Transverse colon (tissue), 4 donors: ENCODE measurements at regions not wholly inside any gene's neighbourhood (a gene's known extent, or its start where the extent isn't known, plus 50 kb on each side); places are given as distances from the start of the nearest gene placed in this dataset.

Experiments used
- DNase-seq: peaks from one replicate; pipeline ENCODE4 v3.0.0-alpha.2; 2019
- H3K27ac ChIP-seq, 4 donors: fragments of 200-600 bp; sonication (generic); 2 replicates each; pipeline ENCODE4 v1.5.1; 2016 to 2018; ENCODE audit warnings: inconsistent platforms in 4 of 4
- H3K27me3 ChIP-seq: fragments of 200-600 bp; sonication (generic); 2 replicates; pipeline ENCODE4 v1.5.1; 2017; ENCODE audit warnings: inconsistent platforms
- H3K36me3 ChIP-seq, 4 donors: fragments of 200-600 bp; sonication (generic); 2 replicates each; pipeline ENCODE4 v1.5.1; 2017 to 2019; ENCODE audit warnings: inconsistent platforms in 4 of 4
- H3K4me1 ChIP-seq, 4 donors: fragments of 200-600 bp; sonication (generic); 2 replicates each; pipeline ENCODE4 v1.5.1; 2017 to 2020; ENCODE audit warnings: inconsistent platforms in 4 of 4
- H3K4me3 ChIP-seq, 4 donors: fragments of 200-600 bp; sonication (generic); 1 replicate in 1 of 4; 2 replicates in 3 of 4; pipeline versions ENCODE4 v1.5.1 to v1.6.1; 2017 to 2019; ENCODE audit warnings: inconsistent platforms in 4 of 4
- H3K9me3 ChIP-seq, 2 donors: fragments of 200-600 bp; sonication (generic); 2 replicates each; pipeline ENCODE4 v1.5.1; 2017 to 2019; ENCODE audit warnings: inconsistent platforms in 2 of 2
- EP300 ChIP-seq: sonication (generic); formaldehyde crosslinking; IDR thresholded peaks from one replicate; pipeline ENCODE4 v1.6.1; 2017; ENCODE audit warnings: antibody characterized with exemption, low read depth
- POLR2A ChIP-seq: fragments of 450-650 bp; IDR thresholded peaks from one replicate; pipeline ENCODE4 v1.6.1; 2016; ENCODE audit warnings: antibody characterized with exemption, mild to moderate bottlenecking, moderate library complexity
- POLR2AphosphoS5 ChIP-seq, 3 donors: sonication (generic); formaldehyde crosslinking; IDR thresholded peaks; one replicate each; pipeline ENCODE4 v1.6.1; 2016; ENCODE audit warnings: antibody characterized with exemption in 3 of 3
- WGBS, 2 donors: methylation state at CpG; one replicate each; pipeline ENCODE4 v1.1.5; 2018; ENCODE audit warnings: low coverage in 1 of 2; 5-methylcytosine and 5-hydroxymethylcytosine counted together
- in situ Hi-C, 4 donors: fragments of 200-750 bp; cut with MboI; loops; one replicate each; pipeline versions ENCODE4 v1.15.0 to v1.15.1; 2017; ENCODE audit warnings: low sequenced_read_pairs in 3 of 4, low pct_ligation_motif_present in 1 of 4, low pct_unique_long_range_greater_than_20kb in 1 of 4
- intact Hi-C: fragments of 100-400 bp; cut with DNase I; formaldehyde crosslinking; loops from one replicate; pipeline ENCODE4 v1.15.1; 2023; ENCODE audit warnings: low total_unique reads
- TF ChIP-seq, protein P1 (sequence below), 5 experiments: fragments of 200-600 bp in 3 of 5; fragments of 450-650 bp in 2 of 5; sonication (generic) in 3 of 5; IDR thresholded peaks; 1 replicate in 2 of 5; 2 replicates in 3 of 5; pipeline ENCODE4 v1.5.1; 2016 to 2017; ENCODE audit warnings: antibody characterized with exemption in 5 of 5, inconsistent platforms in 3 of 5, mild to moderate bottlenecking in 2 of 5, moderate library complexity in 1 of 5

DNA sequence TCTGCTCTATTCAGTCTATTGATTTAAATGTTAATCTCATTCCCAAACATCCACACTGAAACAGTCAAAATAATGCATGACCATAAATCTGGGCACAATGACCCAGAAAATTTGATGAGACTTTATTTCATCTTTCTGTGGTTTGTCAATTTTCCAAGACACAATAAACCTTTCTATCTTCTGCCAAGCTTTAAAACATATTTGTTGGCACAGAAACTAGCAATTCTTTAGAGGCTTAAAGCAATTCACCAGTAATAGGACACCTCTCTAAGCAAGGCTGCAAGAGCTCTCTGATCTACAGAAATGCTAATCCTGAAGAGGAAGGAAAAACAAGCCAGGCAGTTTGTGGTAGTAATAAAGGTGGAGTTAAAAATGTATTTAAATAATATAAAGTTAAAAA is 113.7 kb downstream of the FCRL5 start:
- intact Hi-C loops = no loop called here
- no peaks in the 10 kb centered on the region for H3K27me3 ChIP-seq

DNA sequence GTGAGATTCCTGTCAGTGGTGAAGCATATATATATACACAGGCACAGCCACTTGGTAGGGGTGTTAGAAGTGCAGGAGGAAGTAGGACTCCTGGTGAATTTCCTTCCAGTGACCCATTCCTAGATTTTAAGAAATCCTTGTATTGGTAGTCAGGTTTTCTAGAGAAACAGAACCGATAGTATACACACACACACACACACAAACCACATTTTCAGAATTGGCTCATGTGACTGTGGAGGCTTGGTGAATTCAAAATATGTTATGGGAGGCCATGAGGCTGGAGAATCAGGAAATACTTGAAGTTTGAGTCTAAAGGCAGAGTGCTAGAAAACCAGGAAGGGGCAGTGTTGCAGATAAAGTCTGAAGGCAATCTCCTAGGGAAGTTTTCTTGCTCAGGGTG is 114.2 kb downstream of the FCRL5 start:
- in situ Hi-C loops = no loop called here
- WGBS, 2 donors = 36 to 40% methylated on average over 1 of the region's 1 CpG
- H3K9me3 ChIP-seq = no peaks in the 10 kb centered on the region

More for the DNA sequence above, 113.7 kb downstream of the FCRL5 start:
- in situ Hi-C loops = no loop called here
- no peak overlapping the region for H3K27ac ChIP-seq
- H3K4me1 ChIP-seq = peaks cover 0 to 9% (median 3%) of the 10 kb centered on the region in 4 donors
- no peak for DNase-seq
- H3K4me3 ChIP-seq = no peak overlapping the region
- no peaks in the 10 kb centered on the region for H3K9me3 ChIP-seq
- no peak for TF ChIP-seq POLR2A
- TF ChIP-seq POLR2AphosphoS5 (IDR thresholded peaks at IDR 0.05) = no peak
- TF ChIP-seq, protein P1, sequence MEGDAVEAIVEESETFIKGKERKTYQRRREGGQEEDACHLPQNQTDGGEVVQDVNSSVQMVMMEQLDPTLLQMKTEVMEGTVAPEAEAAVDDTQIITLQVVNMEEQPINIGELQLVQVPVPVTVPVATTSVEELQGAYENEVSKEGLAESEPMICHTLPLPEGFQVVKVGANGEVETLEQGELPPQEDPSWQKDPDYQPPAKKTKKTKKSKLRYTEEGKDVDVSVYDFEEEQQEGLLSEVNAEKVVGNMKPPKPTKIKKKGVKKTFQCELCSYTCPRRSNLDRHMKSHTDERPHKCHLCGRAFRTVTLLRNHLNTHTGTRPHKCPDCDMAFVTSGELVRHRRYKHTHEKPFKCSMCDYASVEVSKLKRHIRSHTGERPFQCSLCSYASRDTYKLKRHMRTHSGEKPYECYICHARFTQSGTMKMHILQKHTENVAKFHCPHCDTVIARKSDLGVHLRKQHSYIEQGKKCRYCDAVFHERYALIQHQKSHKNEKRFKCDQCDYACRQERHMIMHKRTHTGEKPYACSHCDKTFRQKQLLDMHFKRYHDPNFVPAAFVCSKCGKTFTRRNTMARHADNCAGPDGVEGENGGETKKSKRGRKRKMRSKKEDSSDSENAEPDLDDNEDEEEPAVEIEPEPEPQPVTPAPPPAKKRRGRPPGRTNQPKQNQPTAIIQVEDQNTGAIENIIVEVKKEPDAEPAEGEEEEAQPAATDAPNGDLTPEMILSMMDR (IDR thresholded peaks at IDR 0.05) = no peak
- TF ChIP-seq EP300 = no peak
- no peaks in the 10 kb centered on the region for H3K36me3 ChIP-seq

DNA sequence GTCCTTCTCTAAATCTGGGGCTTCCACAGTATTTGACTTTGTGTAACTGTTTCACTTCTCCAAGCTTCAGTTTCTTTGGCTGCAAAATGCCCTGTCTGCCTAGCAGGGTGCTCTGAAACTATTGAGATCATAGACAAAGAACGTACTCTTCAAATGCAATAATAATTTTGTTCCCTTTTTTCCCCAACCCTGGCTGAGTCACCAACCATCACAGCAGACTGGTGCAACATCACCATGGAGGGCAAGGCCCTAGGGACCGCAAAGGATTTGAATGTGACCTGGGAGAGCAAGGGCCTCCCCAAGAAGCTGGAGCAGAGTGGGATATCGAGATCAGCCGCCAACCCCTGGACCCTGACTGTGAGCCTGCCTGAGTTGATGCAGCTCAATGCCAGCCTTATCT is 115.0 kb downstream of the FCRL5 start:
- TF ChIP-seq, protein P1 (IDR thresholded peaks at IDR 0.05) = no peak
- TF ChIP-seq POLR2AphosphoS5 (IDR thresholded peaks at IDR 0.05) = no peak
- TF ChIP-seq EP300 = no peak
- TF ChIP-seq POLR2A = no peak
- in situ Hi-C loops = no loop called here
- no peak for DNase-seq

More for the DNA sequence above, 114.2 kb downstream of the FCRL5 start:
- Histone ChIP-seq H3K27ac (no peak overlapping the region), H3K4me3 (no peak overlapping the region), H3K36me3 (no peaks in the 10 kb centered on the region), H3K4me1 (peaks cover 0 to 9% (median 3%) of the 10 kb centered on the region in 4 donors), H3K27me3 (no peaks in the 10 kb centered on the region)
- TF ChIP-seq POLR2A (no peak), EP300 (no peak), POLR2AphosphoS5 (IDR thresholded peaks at IDR 0.05) (no peak)
- TF ChIP-seq, protein P1 (IDR thresholded peaks at IDR 0.05) = no peak
- DNase-seq = no peak
- intact Hi-C loops = no loop called here

DNA sequence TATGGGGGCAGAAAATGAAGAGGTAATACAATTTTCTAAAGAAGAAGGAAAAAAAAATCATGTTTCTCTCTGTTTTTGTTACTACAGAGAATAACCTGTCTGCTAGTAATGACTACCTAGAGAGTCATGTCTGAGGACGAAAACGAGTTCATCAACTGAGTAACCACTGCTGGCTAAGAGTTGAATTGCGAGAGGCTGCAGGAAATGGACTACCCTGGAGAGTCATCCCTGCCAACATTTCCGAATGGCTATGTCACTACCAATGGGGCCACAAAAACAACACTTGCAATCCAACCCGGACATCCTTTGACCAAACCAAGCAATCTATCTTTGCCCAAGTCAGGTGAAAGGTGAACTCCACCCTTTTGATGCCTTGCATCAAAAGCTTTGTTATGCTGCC is 120.6 kb downstream of the FCRL5 start:
- Histone ChIP-seq H3K36me3 (no peaks in the 10 kb centered on the region), H3K4me1 (no peaks in the 10 kb centered on the region), H3K4me3 (no peak overlapping the region), H3K9me3 (no peaks in the 10 kb centered on the region), H3K27me3 (no peaks in the 10 kb centered on the region), H3K27ac (no peak overlapping the region)
- TF ChIP-seq POLR2A = no peak
- TF ChIP-seq, protein P1 (IDR thresholded peaks at IDR 0.05) = no peak
- TF ChIP-seq POLR2AphosphoS5 (IDR thresholded peaks at IDR 0.05) = no peak
- TF ChIP-seq EP300 = no peak
- no peak for DNase-seq
- intact Hi-C loops (no loop called here), in situ Hi-C loops (no loop called here)
- 85 to 100% methylated on average over 1 to 5 of the region's 5 CpGs for WGBS, 2 donors

More for the DNA sequence above, 115.0 kb downstream of the FCRL5 start:
- Histone ChIP-seq H3K36me3 (no peaks in the 10 kb centered on the region), H3K4me1 (peaks cover 0 to 8% (median 3%) of the 10 kb centered on the region in 4 donors), H3K27ac (no peak overlapping the region), H3K9me3 (no peaks in the 10 kb centered on the region), H3K4me3 (no peak overlapping the region), H3K27me3 (no peaks in the 10 kb centered on the region)
- intact Hi-C loops = no loop called here
- WGBS, 2 donors = 67 to 85% methylated on average over 1 to 4 of the region's 4 CpGs
